GM18861 (cell line): ENCODE measurements at regions not wholly inside any gene's neighbourhood (a gene's known extent, or its start where the extent isn't known, plus 50 kb on each side); places are given as distances from the start of the nearest gene placed in this dataset.
A peak's percentile ranks its signal among the peaks of the same experiment; 100 is the strongest.
"Not testable (repeated sequence)": the region's sequence is repeated elsewhere in the genome, so short reads cannot be mapped to it uniquely, and the experiment has no call there.

Experiments used
- ATAC-seq: cut with Tn5 transposase; IDR thresholded peaks from one replicate; pipeline ENCODE4 v1.9.1; 2021; ENCODE audit not compliant: unreplicated experiment

- no peak for ATAC-seq
Observed at GRCh38 chr12:70008944-70009343, 183.9 kb downstream of the MYRFL start.

- ATAC-seq = no peak
Observed at GRCh38 chr12:70011353-70011752, 186.3 kb downstream of the MYRFL start.

GRCh38 chr12:70013016-70013415 is 188.0 kb downstream of the MYRFL start:
- ATAC-seq = not testable (repeated sequence)

- ATAC-seq = no peak
Observed at GRCh38 chr12:70028515-70028914, 203.5 kb downstream of the MYRFL start.

- no peak for ATAC-seq
Observed at GRCh38 chr12:70028918-70029317, 203.9 kb downstream of the MYRFL start.

GRCh38 chr12:70031046-70031445 is 206.0 kb downstream of the MYRFL start:
- ATAC-seq = no peak

GRCh38 chr12:70032076-70032475 is 207.0 kb downstream of the MYRFL start:
- ATAC-seq = no peak

GRCh38 chr12:70033310-70033709 is 208.3 kb downstream of the MYRFL start:
- no peak for ATAC-seq

GRCh38 chr12:70040141-70040540 is 203.1 kb upstream of the CNOT2 start:
- no peak for ATAC-seq

- ATAC-seq = no peak
Observed at GRCh38 chr12:70042675-70043074, 200.6 kb upstream of the CNOT2 start.

GRCh38 chr12:70043490-70044138 is 199.6 kb upstream of the CNOT2 start:
- no peak for ATAC-seq

GRCh38 chr12:70044167-70044566 is 199.1 kb upstream of the CNOT2 start:
- ATAC-seq = no peak

- no peak for ATAC-seq
Observed at GRCh38 chr12:70045036-70045435, 198.2 kb upstream of the CNOT2 start.

- ATAC-seq = no peak
Observed at GRCh38 chr12:70045514-70045913, 197.7 kb upstream of the CNOT2 start.

GRCh38 chr12:70048521-70049250 is 194.5 kb upstream of the CNOT2 start:
- no peak for ATAC-seq

GRCh38 chr12:70049596-70050360 is 193.5 kb upstream of the CNOT2 start:
- ATAC-seq = peak; percentile 79

- ATAC-seq = no peak
Observed at GRCh38 chr12:70052476-70052875, 190.8 kb upstream of the CNOT2 start.

GRCh38 chr12:70052931-70053497 is 190.2 kb upstream of the CNOT2 start:
- no peak for ATAC-seq

- no peak for ATAC-seq
Observed at GRCh38 chr12:70059373-70059772, 183.9 kb upstream of the CNOT2 start.

GRCh38 chr12:70060634-70061033 is 182.6 kb upstream of the CNOT2 start:
- no peak for ATAC-seq

- ATAC-seq = no peak
Observed at GRCh38 chr12:70068743-70069142, 174.5 kb upstream of the CNOT2 start.
